T-cell (primary cell): ENCODE measurements at regions not wholly inside any gene's neighbourhood (a gene's known extent, or its start where the extent isn't known, plus 50 kb on each side); places are given as distances from the start of the nearest gene placed in this dataset.
A peak's percentile ranks its signal among the peaks of the same experiment; 100 is the strongest.
"Not testable (repeated sequence)": the region's sequence is repeated elsewhere in the genome, so short reads cannot be mapped to it uniquely, and the experiment has no call there.

ENCODE experiments used
- ATAC-seq, 4 experiments: fragments of 200-7000 bp in 3 of 4; fragments of 150-1000 bp in 1 of 4; cut with Tn5 transposase; replicated peaks in 1 of 4; 1 replicate in 3 of 4; 2 replicates in 1 of 4; pipeline ENCODE4 v1.10.0; 2021; ENCODE audit warnings: moderate library complexity in 3 of 4, mild to moderate bottlenecking in 2 of 4, moderate number of reproducible peaks in 1 of 4
- CTCF ChIA-PET, 2 donors: fragments of 300-600 bp; sonication (Branson Sonifier 250); formaldehyde crosslinking; loops; one replicate each; lab custom pipeline; 2022; ENCODE audit warnings: antibody characterized with exemption in 2 of 2; lab: Charles Lee
- POLR2A ChIA-PET, 2 donors: fragments of 300-600 bp; sonication (Branson Sonifier 250); formaldehyde crosslinking; loops; one replicate each; lab custom pipeline; 2022; ENCODE audit warnings: antibody characterized with exemption in 2 of 2; lab: Charles Lee
- DNase-seq, 35 experiments: peaks; one replicate each; pipeline versions ENCODE4 v3.0.0 to v3.0.0-alpha.2; 2013 to 2023
- H3K27ac ChIP-seq: one replicate; pipeline ENCODE4 v1.5.1; 2013; ENCODE audit warnings: low read length
- H3K27me3 ChIP-seq, 2 experiments: replicated peaks in 1 of 2; 1 replicate in 1 of 2; 2 replicates in 1 of 2; pipeline versions ENCODE4 v1.6.1 to v1.7.0; 2013; ENCODE audit warnings: low read length in 1 of 2, mixed read lengths in 1 of 2; ENCODE audit not compliant: control insufficient read depth in 2 of 2, insufficient read depth in 2 of 2; ENCODE audit errors: extremely low read depth in 1 of 2
- H3K36me3 ChIP-seq, 2 donors: 1 replicate in 1 of 2; 2 replicates in 1 of 2; pipeline versions ENCODE4 v1.6.1 to v1.7.0; 2013; ENCODE audit warnings: low read length in 1 of 2; ENCODE audit not compliant: control insufficient read depth in 2 of 2, insufficient read depth in 1 of 2; ENCODE audit errors: extremely low read depth in 1 of 2
- H3K4me1 ChIP-seq, 2 experiments: 1 replicate in 1 of 2; 2 replicates in 1 of 2; pipeline versions ENCODE4 v1.6.1 to v1.7.0; 2013; ENCODE audit warnings: low read length in 2 of 2, mixed read lengths in 1 of 2; ENCODE audit not compliant: insufficient read depth in 2 of 2, control insufficient read depth in 1 of 2; ENCODE audit errors: extremely low read depth in 1 of 2
- H3K4me3 ChIP-seq, 2 donors: 1 replicate in 1 of 2; 2 replicates in 1 of 2; pipeline versions ENCODE4 v1.5.1 to v1.7.0; 2013; ENCODE audit warnings: mild to moderate bottlenecking in 2 of 2, low read length in 1 of 2, moderate library complexity in 1 of 2; ENCODE audit not compliant: control insufficient read depth in 1 of 2; ENCODE audit errors: extremely low read depth in 1 of 2
- H3K9me3 ChIP-seq: 2 replicates; pipeline ENCODE4 v1.7.0; 2013
- H3K27ac Mint-ChIP-seq, 2 donors: one replicate each; pipeline ENCODE4 v1.8.0; 2020 to 2021; ENCODE audit warnings: mild to moderate bottlenecking in 2 of 2, mixed read lengths in 2 of 2
- H3K27me3 Mint-ChIP-seq, 2 donors: one replicate each; pipeline ENCODE4 v1.8.0; 2021 to 2022; ENCODE audit warnings: mixed read lengths in 2 of 2
- H3K36me3 Mint-ChIP-seq: one replicate; pipeline ENCODE4 v1.8.0; 2021; ENCODE audit warnings: mixed read lengths
- H3K4me1 Mint-ChIP-seq, 3 donors: one replicate each; pipeline ENCODE4 v1.8.0; 2020 to 2022; ENCODE audit warnings: mixed read lengths in 3 of 3, mild to moderate bottlenecking in 1 of 3
- H3K4me3 Mint-ChIP-seq, 3 donors: one replicate each; pipeline ENCODE4 v1.8.0; 2020 to 2022; ENCODE audit warnings: mild to moderate bottlenecking in 3 of 3, mixed read lengths in 3 of 3, moderate library complexity in 3 of 3
- H3K9me3 Mint-ChIP-seq, 3 donors: one replicate each; pipeline ENCODE4 v1.8.0; 2020 to 2022; ENCODE audit warnings: mixed read lengths in 3 of 3
- WGBS: methylation state at CpG from one replicate; pipeline ENCODE4 v1.1.5; 2013; ENCODE audit warnings: missing lambda C conversion rate; ENCODE audit not compliant: insufficient coverage; 5-methylcytosine and 5-hydroxymethylcytosine counted together

- POLR2A ChIA-PET, H3K4me1 Mint-ChIP-seq: not testable (repeated sequence)
Measured at GRCh38 chr16:90220315-90220714, 143.2 kb upstream of the PRDM7 start.

GRCh38 chr16:90175610-90176009 lies 98.5 kb upstream of the PRDM7 start:
- H3K4me3 Mint-ChIP-seq, H3K9me3 Mint-ChIP-seq, H3K4me1 ChIP-seq, H3K27ac Mint-ChIP-seq, H3K9me3 ChIP-seq, H3K4me3 ChIP-seq, POLR2A ChIA-PET, H3K27me3 Mint-ChIP-seq, DNase-seq, CTCF ChIA-PET, ATAC-seq, H3K4me1 Mint-ChIP-seq, H3K27me3 ChIP-seq, H3K36me3 Mint-ChIP-seq, H3K27ac ChIP-seq, H3K36me3 ChIP-seq: not testable (repeated sequence)
- no CpG with 5 or more reads among the region's 11 CpGs for WGBS

More at GRCh38 chr16:90220315-90220714, 143.2 kb upstream of the PRDM7 start:
- H3K27ac Mint-ChIP-seq, H3K36me3 ChIP-seq, H3K27me3 ChIP-seq, H3K4me1 ChIP-seq, H3K36me3 Mint-ChIP-seq, CTCF ChIA-PET, H3K27me3 Mint-ChIP-seq, H3K4me3 Mint-ChIP-seq, DNase-seq, ATAC-seq, H3K4me3 ChIP-seq, H3K9me3 Mint-ChIP-seq, H3K9me3 ChIP-seq, H3K27ac ChIP-seq: not testable (repeated sequence)

- CTCF ChIA-PET, H3K27ac Mint-ChIP-seq, H3K27me3 Mint-ChIP-seq, POLR2A ChIA-PET, H3K36me3 ChIP-seq, H3K9me3 Mint-ChIP-seq, H3K9me3 ChIP-seq, H3K27ac ChIP-seq, H3K4me3 Mint-ChIP-seq, H3K36me3 Mint-ChIP-seq, DNase-seq, H3K4me1 Mint-ChIP-seq, H3K27me3 ChIP-seq, H3K4me1 ChIP-seq, H3K4me3 ChIP-seq, ATAC-seq: not testable (repeated sequence)
- no CpG with 5 or more reads among the region's 21 CpGs for WGBS
Measured at GRCh38 chr16:90171626-90172025, 94.5 kb upstream of the PRDM7 start.

- no CpG with 5 or more reads among the region's 29 CpGs for WGBS
- H3K4me3 ChIP-seq, H3K4me1 Mint-ChIP-seq, H3K9me3 ChIP-seq, H3K27ac ChIP-seq, H3K27ac Mint-ChIP-seq, H3K36me3 ChIP-seq, H3K36me3 Mint-ChIP-seq, H3K4me1 ChIP-seq, CTCF ChIA-PET, H3K27me3 ChIP-seq, H3K4me3 Mint-ChIP-seq, DNase-seq, H3K9me3 Mint-ChIP-seq, ATAC-seq, H3K27me3 Mint-ChIP-seq, POLR2A ChIA-PET: not testable (repeated sequence)
Measured at GRCh38 chr16:90169127-90169655, 92.1 kb upstream of the PRDM7 start.

GRCh38 chr16:90168349-90169126 lies 91.4 kb upstream of the PRDM7 start:
- H3K36me3 ChIP-seq, ATAC-seq, H3K27ac ChIP-seq, H3K9me3 Mint-ChIP-seq, H3K4me3 ChIP-seq, POLR2A ChIA-PET, H3K27me3 Mint-ChIP-seq, H3K4me1 ChIP-seq, H3K36me3 Mint-ChIP-seq, CTCF ChIA-PET, H3K4me1 Mint-ChIP-seq, H3K27me3 ChIP-seq, H3K4me3 Mint-ChIP-seq, H3K9me3 ChIP-seq, H3K27ac Mint-ChIP-seq: not testable (repeated sequence)
- peak in 1 of 35 experiments; percentile 20 for DNase-seq
- no CpG with 5 or more reads among the region's 38 CpGs for WGBS

- H3K9me3 ChIP-seq, H3K9me3 Mint-ChIP-seq, H3K27me3 Mint-ChIP-seq, H3K27me3 ChIP-seq, H3K27ac Mint-ChIP-seq, H3K36me3 ChIP-seq, H3K27ac ChIP-seq, ATAC-seq, H3K4me1 ChIP-seq, H3K4me1 Mint-ChIP-seq, POLR2A ChIA-PET, DNase-seq, H3K4me3 Mint-ChIP-seq, CTCF ChIA-PET, H3K4me3 ChIP-seq, H3K36me3 Mint-ChIP-seq: not testable (repeated sequence)
- WGBS = no CpG with 5 or more reads among the region's 19 CpGs
Measured at GRCh38 chr16:90167734-90168133, 90.6 kb upstream of the PRDM7 start.
